ENCODE measurements at regions not wholly inside any gene's neighbourhood (a gene's known extent, or its start where the extent isn't known, plus 50 kb on each side); places are given as distances from the start of the nearest gene placed in this dataset.

GRCh38 chr16:62564291-62564690 is 528.1 kb upstream of the CDH8 start:
- DNase-seq, result no peak

GRCh38 chr16:62562121-62562520 is 525.9 kb upstream of the CDH8 start:
- DNase-seq, result no peak

GRCh38 chr16:62549875-62550274 is 513.6 kb upstream of the CDH8 start:
- no peak for DNase-seq

- DNase-seq, result no peak
Measured at GRCh38 chr16:62548095-62548494, 511.9 kb upstream of the CDH8 start.

- DNase-seq, result no peak
Measured at GRCh38 chr16:62546701-62547100, 510.5 kb upstream of the CDH8 start.

GRCh38 chr16:62545039-62545438 is 508.8 kb upstream of the CDH8 start:
- DNase-seq, result no peak

GRCh38 chr16:62543516-62543915 is 507.3 kb upstream of the CDH8 start:
- DNase-seq, result no peak

GRCh38 chr16:62539657-62540056 is 503.4 kb upstream of the CDH8 start:
- no peak for DNase-seq

GRCh38 chr16:62530426-62530825 is 494.2 kb upstream of the CDH8 start:
- no peak for DNase-seq

GRCh38 chr16:62516001-62516400 is 479.8 kb upstream of the CDH8 start:
- DNase-seq, result no peak

- DNase-seq, result no peak
Measured at GRCh38 chr16:62503073-62503472, 466.8 kb upstream of the CDH8 start.

- DNase-seq, result no peak
Measured at GRCh38 chr16:62478903-62479458, 442.7 kb upstream of the CDH8 start.

- no peak for DNase-seq
Measured at GRCh38 chr16:62477796-62478195, 441.6 kb upstream of the CDH8 start.

- no peak for DNase-seq
Measured at GRCh38 chr16:62475573-62475972, 439.3 kb upstream of the CDH8 start.

GRCh38 chr16:62462971-62463370 is 426.7 kb upstream of the CDH8 start:
- no peak for DNase-seq

- no peak for DNase-seq
Measured at GRCh38 chr16:62450291-62450690, 414.1 kb upstream of the CDH8 start.

GRCh38 chr16:62445909-62446308 is 409.7 kb upstream of the CDH8 start:
- no peak for DNase-seq

GRCh38 chr16:62424206-62424605 is 388.0 kb upstream of the CDH8 start:
- no peak for DNase-seq

GRCh38 chr16:62408760-62409159 is 372.5 kb upstream of the CDH8 start:
- no peak for DNase-seq

- DNase-seq, result no peak
Measured at GRCh38 chr16:62406387-62406786, 370.1 kb upstream of the CDH8 start.

GRCh38 chr16:62404842-62405611 is 368.8 kb upstream of the CDH8 start:
- DNase-seq, result no peak

- DNase-seq, result no peak
Measured at GRCh38 chr16:62392698-62393097, 356.5 kb upstream of the CDH8 start.

- DNase-seq, result no peak
Measured at GRCh38 chr16:62391940-62392339, 355.7 kb upstream of the CDH8 start.

- DNase-seq, result no peak
Measured at GRCh38 chr16:62391134-62391533, 354.9 kb upstream of the CDH8 start.

GRCh38 chr16:62390214-62390613 is 354.0 kb upstream of the CDH8 start:
- no peak for DNase-seq

Data from NCI-H2171 treated with DMSO at 0.1 percent for 48 hours (cell line).